Activated naive CD4-positive, alpha-beta T cell treated with anti-CD3 and anti-CD28 coated beads, Interleukin-2, amount 10 ng/mL, durations not matched to agents 7 days and 5 days (primary cell): ENCODE measurements at regions not wholly inside any gene's neighbourhood (a gene's known extent, or its start where the extent isn't known, plus 50 kb on each side); places are given as distances from the start of the nearest gene placed in this dataset.
"Not testable (repeated sequence)": the region's sequence is repeated elsewhere in the genome, so short reads cannot be mapped to it uniquely, and the experiment has no call there.

ENCODE experiments used
- CTCF ChIA-PET: fragments of 350-600 bp; sonication (Branson Sonifier 250); formaldehyde crosslinking; loops from one replicate; lab custom pipeline; 2021; ENCODE audit warnings: antibody characterized with exemption; lab: Charles Lee
- DNase-seq: peaks from one replicate; pipeline ENCODE4 v3.0.0-alpha.2; 2020
- H3K27ac Mint-ChIP-seq: one replicate; pipeline ENCODE4 v1.8.0; 2021; ENCODE audit warnings: mild to moderate bottlenecking, moderate library complexity, mixed read lengths
- H3K27me3 Mint-ChIP-seq: one replicate; pipeline ENCODE4 v1.8.0; 2021; ENCODE audit warnings: mild to moderate bottlenecking, mixed read lengths
- H3K36me3 Mint-ChIP-seq: one replicate; pipeline ENCODE4 v1.8.0; 2021; ENCODE audit warnings: mixed read lengths
- H3K4me1 Mint-ChIP-seq: one replicate; pipeline ENCODE4 v1.8.0; 2021; ENCODE audit warnings: mixed read lengths
- H3K4me3 Mint-ChIP-seq: one replicate; pipeline ENCODE4 v1.8.0; 2021; ENCODE audit warnings: mild to moderate bottlenecking, moderate library complexity, mixed read lengths
- H3K9me3 Mint-ChIP-seq: one replicate; pipeline ENCODE4 v1.8.0; 2021; ENCODE audit warnings: mixed read lengths

DNA sequence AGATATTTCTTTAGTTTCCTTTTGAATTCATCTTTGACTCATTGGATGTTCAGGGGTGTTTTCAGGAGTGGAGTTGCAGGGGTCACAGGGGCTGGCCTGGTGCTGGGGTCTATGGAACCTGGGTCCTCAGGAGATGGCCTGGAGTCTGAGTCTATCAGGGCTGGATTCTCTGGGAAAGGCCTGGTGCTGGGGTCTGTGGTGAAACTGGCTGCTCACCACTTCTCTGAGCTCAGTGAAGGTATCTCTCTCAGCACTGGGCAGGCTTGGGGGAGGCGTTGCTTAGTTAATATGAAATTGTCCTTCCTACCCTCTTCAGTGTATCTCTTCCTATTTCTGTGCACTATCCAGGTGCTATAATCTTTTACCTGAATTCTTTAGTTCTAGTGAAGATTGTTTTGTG is 83.1 kb upstream of the SLC24A3 start:
- H3K36me3 Mint-ChIP-seq = no peaks in the 10 kb centered on the region
- H3K4me3 Mint-ChIP-seq = no peak overlapping the region
- no peaks in the 10 kb centered on the region for H3K27me3 Mint-ChIP-seq
- no peak for DNase-seq
- no peaks in the 10 kb centered on the region for H3K4me1 Mint-ChIP-seq
- CTCF ChIA-PET = no interaction called here
- peaks cover under 1% of the 10 kb centered on the region for H3K9me3 Mint-ChIP-seq
- H3K27ac Mint-ChIP-seq = no peak overlapping the region

DNA sequence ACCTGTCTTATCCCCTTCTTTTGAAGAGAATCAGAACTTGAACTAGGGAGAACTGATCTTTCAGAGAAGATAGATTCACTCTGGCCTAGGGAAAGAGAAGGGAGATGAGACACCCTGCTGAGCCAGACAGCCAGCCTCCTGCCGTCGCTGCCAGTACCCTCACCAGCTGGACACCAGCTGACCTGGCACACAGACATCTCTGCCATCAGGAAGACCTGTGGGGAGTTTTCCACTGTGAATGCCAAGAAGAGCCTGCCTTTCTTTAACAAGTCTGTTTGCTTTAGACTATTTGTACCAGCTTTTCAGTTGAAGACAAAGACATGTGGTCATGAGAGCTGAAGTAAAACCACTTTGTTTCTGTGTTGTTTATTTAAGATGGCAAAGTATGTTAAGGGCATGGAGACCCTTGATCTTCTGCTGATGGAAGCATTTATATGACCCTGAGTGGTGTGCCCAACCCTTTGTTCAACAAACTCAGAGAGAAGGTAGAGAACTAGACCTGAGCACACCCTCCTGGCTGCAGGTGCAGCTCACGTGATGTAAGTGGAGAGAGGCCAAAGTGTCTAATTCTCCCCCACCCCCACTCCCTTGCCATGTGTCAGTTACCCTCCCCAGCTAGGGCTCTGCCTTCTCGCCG is 82.3 kb upstream of the SLC24A3 start:
- Mint-ChIP-seq H3K9me3 (peaks cover 2% of the 10 kb centered on the region), H3K36me3 (no peaks in the 10 kb centered on the region), H3K27me3 (no peaks in the 10 kb centered on the region), H3K4me1 (no peaks in the 10 kb centered on the region), H3K4me3 (no peak overlapping the region), H3K27ac (no peak overlapping the region)
- CTCF ChIA-PET = no interaction called here
- DNase-seq = no peak

- CTCF ChIA-PET = no interaction called here
- H3K27ac Mint-ChIP-seq = no peak overlapping the region
These were observed 81.8 kb upstream of the SLC24A3 start for GRCh38 chr20:19130613-19130984.

DNA sequence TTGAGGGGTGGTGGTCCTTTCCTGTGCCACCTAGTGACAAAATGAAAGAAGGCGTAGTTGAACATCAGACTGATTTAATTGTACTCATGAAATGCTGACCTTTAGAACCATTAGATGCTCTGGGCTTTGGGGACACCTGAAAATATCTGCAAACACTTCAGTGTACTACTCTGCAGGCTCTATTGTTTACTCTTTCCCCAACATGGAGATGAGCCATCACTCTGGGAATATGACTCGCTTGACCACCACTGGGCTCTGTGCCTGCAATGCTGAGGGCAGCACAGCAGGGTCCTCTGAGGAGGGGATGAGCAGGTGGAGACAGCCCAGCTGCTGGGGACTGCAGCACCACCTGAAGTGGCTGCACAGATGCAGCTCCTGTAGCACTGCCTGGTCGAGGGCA is 74.8 kb upstream of the SLC24A3 start:
- Mint-ChIP-seq H3K4me3 (no peak overlapping the region), H3K27ac (no peak overlapping the region), H3K9me3 (peaks cover 16% of the 10 kb centered on the region), H3K4me1 (no peaks in the 10 kb centered on the region), H3K27me3 (no peaks in the 10 kb centered on the region), H3K36me3 (no peaks in the 10 kb centered on the region)
- CTCF ChIA-PET = no interaction called here
- DNase-seq = no peak

More at GRCh38 chr20:19130613-19130984, 81.8 kb upstream of the SLC24A3 start:
- H3K4me3 Mint-ChIP-seq = no peak overlapping the region
- no peaks in the 10 kb centered on the region for H3K27me3 Mint-ChIP-seq
- no peaks in the 10 kb centered on the region for H3K36me3 Mint-ChIP-seq
- H3K9me3 Mint-ChIP-seq = peaks cover 2% of the 10 kb centered on the region
- H3K4me1 Mint-ChIP-seq = no peaks in the 10 kb centered on the region
- no peak for DNase-seq

GRCh38 chr20:19138758-19139157 is 73.7 kb upstream of the SLC24A3 start:
- Mint-ChIP-seq H3K36me3 (no peaks in the 10 kb centered on the region), H3K27me3 (no peaks in the 10 kb centered on the region), H3K4me1 (no peaks in the 10 kb centered on the region), H3K4me3 (no peak overlapping the region), H3K9me3 (peaks cover 16% of the 10 kb centered on the region), H3K27ac (no peak overlapping the region)
- CTCF ChIA-PET = no interaction called here
- DNase-seq = no peak

GRCh38 chr20:19139584-19139983 is 72.9 kb upstream of the SLC24A3 start:
- H3K27me3 Mint-ChIP-seq, H3K4me3 Mint-ChIP-seq, CTCF ChIA-PET, H3K27ac Mint-ChIP-seq, H3K36me3 Mint-ChIP-seq, H3K4me1 Mint-ChIP-seq, DNase-seq: not testable (repeated sequence)
- peaks cover 13% of the 10 kb centered on the region for H3K9me3 Mint-ChIP-seq

GRCh38 chr20:19141998-19142397 is 70.4 kb upstream of the SLC24A3 start:
- no peaks in the 10 kb centered on the region for H3K36me3 Mint-ChIP-seq
- peaks cover 7% of the 10 kb centered on the region for H3K9me3 Mint-ChIP-seq
- H3K27me3 Mint-ChIP-seq = no peaks in the 10 kb centered on the region
- no peaks in the 10 kb centered on the region for H3K4me1 Mint-ChIP-seq
- no peak overlapping the region for H3K27ac Mint-ChIP-seq
- CTCF ChIA-PET = no interaction called here
- no peak for DNase-seq
- H3K4me3 Mint-ChIP-seq = no peak overlapping the region

GRCh38 chr20:19143890-19144289 is 68.6 kb upstream of the SLC24A3 start:
- CTCF ChIA-PET = no interaction called here
- H3K9me3 Mint-ChIP-seq = peaks cover 4% of the 10 kb centered on the region
- no peaks in the 10 kb centered on the region for H3K27me3 Mint-ChIP-seq
- H3K4me3 Mint-ChIP-seq = no peak overlapping the region
- H3K36me3 Mint-ChIP-seq = no peaks in the 10 kb centered on the region
- no peak for DNase-seq
- no peak overlapping the region for H3K27ac Mint-ChIP-seq
- no peaks in the 10 kb centered on the region for H3K4me1 Mint-ChIP-seq

DNA sequence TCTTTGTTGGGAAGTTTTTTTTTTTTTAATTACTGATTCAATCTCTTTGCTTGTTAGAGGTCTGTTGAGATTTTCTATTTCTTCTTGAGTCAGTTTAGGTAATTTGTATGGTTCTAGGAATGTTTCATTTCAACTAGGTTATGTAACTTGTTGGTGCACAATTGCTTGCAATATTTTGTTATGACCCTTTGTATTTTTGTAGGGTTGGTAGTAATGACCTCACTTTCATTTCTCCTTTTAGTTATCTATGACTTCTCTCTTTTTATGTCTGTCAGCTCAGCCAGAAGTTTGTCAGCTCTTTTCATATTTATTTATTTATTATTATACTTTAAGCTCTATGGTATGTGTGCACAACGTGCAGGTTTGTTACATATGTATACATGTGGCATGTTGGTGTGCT is 51.1 kb upstream of the SLC24A3 start:
- no peaks in the 10 kb centered on the region for H3K36me3 Mint-ChIP-seq
- no peak for DNase-seq
- no peak overlapping the region for H3K4me3 Mint-ChIP-seq
- H3K9me3 Mint-ChIP-seq = peaks cover 5% of the 10 kb centered on the region
- no peaks in the 10 kb centered on the region for H3K27me3 Mint-ChIP-seq
- H3K4me1 Mint-ChIP-seq = no peaks in the 10 kb centered on the region
- CTCF ChIA-PET = no interaction called here
- no peak overlapping the region for H3K27ac Mint-ChIP-seq
